LHCN-M2 (cell line): ENCODE measurements at regions not wholly inside any gene's neighbourhood (a gene's known extent, or its start where the extent isn't known, plus 50 kb on each side); places are given as distances from the start of the nearest gene placed in this dataset.
"Not testable (repeated sequence)": the region's sequence is repeated elsewhere in the genome, so short reads cannot be mapped to it uniquely, and the experiment has no call there.

Source experiments
- DNase-seq: peaks from one replicate; pipeline ENCODE4 v3.0.0-alpha.2; 2012; ENCODE audit warnings: low read depth

GRCh38 chr11:29171360-29171950 is 845.4 kb downstream of the KCNA4 start:
- no peak for DNase-seq

GRCh38 chr11:29166306-29166705 is 850.5 kb downstream of the KCNA4 start:
- DNase-seq = no peak

GRCh38 chr11:29163231-29163630 is 853.6 kb downstream of the KCNA4 start:
- no peak for DNase-seq

GRCh38 chr11:29162491-29162890 is 854.3 kb downstream of the KCNA4 start:
- no peak for DNase-seq

- peak; percentile 26 for DNase-seq
Measured at GRCh38 chr11:29161191-29161590, 855.6 kb downstream of the KCNA4 start.

GRCh38 chr11:29159552-29160465 is 857.0 kb downstream of the KCNA4 start:
- peak; percentile 83 for DNase-seq

- DNase-seq = peak; percentile 80
Measured at GRCh38 chr11:29153078-29153477, 863.8 kb downstream of the KCNA4 start.

GRCh38 chr11:29142573-29142972 is 874.3 kb downstream of the KCNA4 start:
- DNase-seq = not testable (repeated sequence)

GRCh38 chr11:29135504-29135903 is 881.3 kb downstream of the KCNA4 start:
- peak; percentile 41 for DNase-seq

- DNase-seq = no peak
Measured at GRCh38 chr11:29131055-29131454, 885.8 kb downstream of the KCNA4 start.

- DNase-seq = peak; percentile 82
Measured at GRCh38 chr11:29129844-29130243, 887.0 kb downstream of the KCNA4 start.

GRCh38 chr11:29127461-29127860 is 889.4 kb downstream of the KCNA4 start:
- DNase-seq = no peak

- DNase-seq = peak; percentile 50
Measured at GRCh38 chr11:29125606-29126005, 891.2 kb downstream of the KCNA4 start.

GRCh38 chr11:29124470-29124869 is 892.4 kb downstream of the KCNA4 start:
- no peak for DNase-seq

- DNase-seq = peak; percentile 92
Measured at GRCh38 chr11:29119707-29120618, 896.9 kb downstream of the KCNA4 start.

GRCh38 chr11:29119116-29119515 is 897.7 kb downstream of the KCNA4 start:
- peak; percentile 42 for DNase-seq

- DNase-seq = peak; percentile 11
Measured at GRCh38 chr11:29100967-29101366, 915.9 kb downstream of the KCNA4 start.

GRCh38 chr11:29095821-29096220 is 921.0 kb downstream of the KCNA4 start:
- DNase-seq = peak; percentile 9

- DNase-seq = peak; percentile 65
Measured at GRCh38 chr11:29093416-29094120, 923.3 kb downstream of the KCNA4 start.

- DNase-seq = no peak
Measured at GRCh38 chr11:29087200-29087812, 929.5 kb downstream of the KCNA4 start.

- no peak for DNase-seq
Measured at GRCh38 chr11:29075726-29076125, 941.1 kb downstream of the KCNA4 start.
